ENCODE measurements at regions not wholly inside any gene's neighbourhood (a gene's known extent, or its start where the extent isn't known, plus 50 kb on each side); places are given as distances from the start of the nearest gene placed in this dataset.

DNA sequence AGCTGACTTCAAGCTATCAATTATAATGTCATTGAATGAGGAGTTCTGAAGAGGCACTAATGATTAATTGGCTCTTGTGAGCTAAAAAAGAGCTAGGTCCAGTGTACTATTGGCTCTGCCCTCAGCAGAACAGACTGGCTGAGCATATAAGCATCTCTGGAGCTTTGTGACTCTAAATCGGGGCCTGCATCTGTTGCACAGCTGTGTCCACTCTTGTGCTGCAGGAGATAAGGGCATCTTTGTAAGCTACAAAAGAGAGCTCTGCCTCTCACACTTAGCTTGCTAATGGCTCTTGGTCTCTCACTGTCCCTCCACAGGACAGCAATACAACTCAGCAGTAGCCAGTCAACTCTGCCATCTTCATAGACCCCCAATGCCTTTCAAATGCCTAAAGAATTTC lies 61.5 kb upstream of the L3MBTL4 start (continued):
- TF ChIP-seq, protein P1, sequence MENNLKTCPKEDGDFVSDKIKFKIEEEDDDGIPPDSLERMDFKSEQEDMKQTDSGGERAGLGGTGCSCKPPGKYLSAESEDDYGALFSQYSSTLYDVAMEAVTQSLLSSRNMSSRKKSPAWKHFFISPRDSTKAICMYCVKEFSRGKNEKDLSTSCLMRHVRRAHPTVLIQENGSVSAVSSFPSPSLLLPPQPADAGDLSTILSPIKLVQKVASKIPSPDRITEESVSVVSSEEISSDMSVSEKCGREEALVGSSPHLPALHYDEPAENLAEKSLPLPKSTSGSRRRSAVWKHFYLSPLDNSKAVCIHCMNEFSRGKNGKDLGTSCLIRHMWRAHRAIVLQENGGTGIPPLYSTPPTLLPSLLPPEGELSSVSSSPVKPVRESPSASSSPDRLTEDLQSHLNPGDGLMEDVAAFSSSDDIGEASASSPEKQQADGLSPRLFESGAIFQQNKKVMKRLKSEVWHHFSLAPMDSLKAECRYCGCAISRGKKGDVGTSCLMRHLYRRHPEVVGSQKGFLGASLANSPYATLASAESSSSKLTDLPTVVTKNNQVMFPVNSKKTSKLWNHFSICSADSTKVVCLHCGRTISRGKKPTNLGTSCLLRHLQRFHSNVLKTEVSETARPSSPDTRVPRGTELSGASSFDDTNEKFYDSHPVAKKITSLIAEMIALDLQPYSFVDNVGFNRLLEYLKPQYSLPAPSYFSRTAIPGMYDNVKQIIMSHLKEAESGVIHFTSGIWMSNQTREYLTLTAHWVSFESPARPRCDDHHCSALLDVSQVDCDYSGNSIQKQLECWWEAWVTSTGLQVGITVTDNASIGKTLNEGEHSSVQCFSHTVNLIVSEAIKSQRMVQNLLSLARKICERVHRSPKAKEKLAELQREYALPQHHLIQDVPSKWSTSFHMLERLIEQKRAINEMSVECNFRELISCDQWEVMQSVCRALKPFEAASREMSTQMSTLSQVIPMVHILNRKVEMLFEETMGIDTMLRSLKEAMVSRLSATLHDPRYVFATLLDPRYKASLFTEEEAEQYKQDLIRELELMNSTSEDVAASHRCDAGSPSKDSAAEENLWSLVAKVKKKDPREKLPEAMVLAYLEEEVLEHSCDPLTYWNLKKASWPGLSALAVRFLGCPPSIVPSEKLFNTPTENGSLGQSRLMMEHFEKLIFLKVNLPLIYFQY (CRISPR knock-in tag; IDR thresholded peaks at IDR 0.05; ENCODE audit: borderline replicate concordance): no peak
- TF ChIP-seq BORCS8-MEF2B (CRISPR knock-in tag; IDR thresholded peaks at IDR 0.05) (no peak), ZNF678 (CRISPR knock-in tag; IDR thresholded peaks at IDR 0.05) (no peak)

DNA sequence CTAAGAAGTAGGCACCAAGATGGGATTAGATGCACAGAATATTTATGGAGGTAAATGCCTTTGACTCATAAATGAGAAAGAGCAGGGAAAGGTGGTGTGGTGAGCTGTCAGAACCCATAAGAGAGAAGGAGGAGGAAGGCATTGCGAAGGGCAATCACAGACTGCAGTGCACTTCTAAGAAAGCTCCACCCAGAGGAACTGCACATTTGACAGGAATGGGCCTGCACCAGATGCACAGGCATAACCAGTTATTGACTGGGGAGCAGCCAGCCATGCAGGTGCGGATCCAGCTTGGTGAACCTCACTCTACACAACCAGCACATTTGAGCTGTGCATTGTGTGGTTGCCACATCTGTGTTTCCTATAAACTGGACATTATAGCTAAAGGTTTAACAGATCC lies 62.2 kb upstream of the L3MBTL4 start:
- no peak overlapping the region for H3K9ac ChIP-seq (ENCODE audit: insufficient read depth, low read depth, low read length)
- ChIA-PET POLR2A (no interaction called here), CTCF (ENCODE audit: low intra/inter-chr PET ratio, low total read pairs) (no interaction called here)
- H3K4me1 ChIP-seq (ENCODE audit: insufficient read depth, low read length): no peaks in the 10 kb centered on the region
- 55% methylated on average over 2 of the region's 2 CpGs for WGBS (ENCODE audit: low lambda C conversion rate)
- ATAC-seq: no peak
- FAIRE-seq: no peak
- no peak for DNase-seq (ENCODE audit: low spot score)
- BruUV-seq (replicated peaks): no TSS peak
- H3K4me3 ChIP-seq (replicated peaks in 1 of 3; ENCODE audit: insufficient read depth in 1 of 3, low read depth in 2 of 3, low read length in 3 of 3): no peak overlapping the region
- H3K4me2 ChIP-seq (ENCODE audit: low read depth, low read length): no peak overlapping the region
- no peaks in the 10 kb centered on the region for H4K20me1 ChIP-seq (ENCODE audit: insufficient read depth, low read length)
- H2AFZ ChIP-seq (ENCODE audit: low read length): no peak overlapping the region
- H3K9me3 ChIP-seq (ENCODE audit: low read length): no peaks in the 10 kb centered on the region
- no peaks in the 10 kb centered on the region for H3K36me3 ChIP-seq (replicated peaks in 1 of 2; ENCODE audit: control insufficient read depth in 1 of 2, insufficient read depth in 2 of 2, low read length in 2 of 2)
- in situ Hi-C loops (cut with HindIII; ENCODE audit: extremely low pct_ligation_motif_present, low pct_unique_long_range_greater_than_20kb): no loop called here
- H3K27me3 ChIP-seq (ENCODE audit: control insufficient read depth in 1 of 2, insufficient read depth in 2 of 2, low read length in 2 of 2): peaks cover 0 to 15% of the 10 kb centered on the region in 2 experiments; a peak in 2 of 5 replicates
- intact Hi-C loops (cut with micrococcal nuclease; ENCODE audit: unreplicated experiment): no loop called here
- no peak overlapping the region for H3K27ac ChIP-seq (ENCODE audit: extremely low read length, insufficient read depth, low read length)
- H3K79me2 ChIP-seq (ENCODE audit: insufficient read depth, low read length): no peaks in the 10 kb centered on the region
- no peak for TF ChIP-seq ZNF430 (CRISPR knock-in tag; IDR thresholded peaks at IDR 0.05)
- TF ChIP-seq, protein P2, sequence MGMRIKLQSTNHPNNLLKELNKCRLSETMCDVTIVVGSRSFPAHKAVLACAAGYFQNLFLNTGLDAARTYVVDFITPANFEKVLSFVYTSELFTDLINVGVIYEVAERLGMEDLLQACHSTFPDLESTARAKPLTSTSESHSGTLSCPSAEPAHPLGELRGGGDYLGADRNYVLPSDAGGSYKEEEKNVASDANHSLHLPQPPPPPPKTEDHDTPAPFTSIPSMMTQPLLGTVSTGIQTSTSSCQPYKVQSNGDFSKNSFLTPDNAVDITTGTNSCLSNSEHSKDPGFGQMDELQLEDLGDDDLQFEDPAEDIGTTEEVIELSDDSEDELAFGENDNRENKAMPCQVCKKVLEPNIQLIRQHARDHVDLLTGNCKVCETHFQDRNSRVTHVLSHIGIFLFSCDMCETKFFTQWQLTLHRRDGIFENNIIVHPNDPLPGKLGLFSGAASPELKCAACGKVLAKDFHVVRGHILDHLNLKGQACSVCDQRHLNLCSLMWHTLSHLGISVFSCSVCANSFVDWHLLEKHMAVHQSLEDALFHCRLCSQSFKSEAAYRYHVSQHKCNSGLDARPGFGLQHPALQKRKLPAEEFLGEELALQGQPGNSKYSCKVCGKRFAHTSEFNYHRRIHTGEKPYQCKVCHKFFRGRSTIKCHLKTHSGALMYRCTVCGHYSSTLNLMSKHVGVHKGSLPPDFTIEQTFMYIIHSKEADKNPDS (CRISPR knock-in tag; IDR thresholded peaks at IDR 0.05): no peak
- no peak for TF ChIP-seq ARNT (IDR thresholded peaks at IDR 0.05)
- TF ChIP-seq, protein P3, sequence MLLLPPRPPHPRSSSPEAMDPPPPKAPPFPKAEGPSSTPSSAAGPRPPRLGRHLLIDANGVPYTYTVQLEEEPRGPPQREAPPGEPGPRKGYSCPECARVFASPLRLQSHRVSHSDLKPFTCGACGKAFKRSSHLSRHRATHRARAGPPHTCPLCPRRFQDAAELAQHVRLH (CRISPR knock-in tag; IDR thresholded peaks at IDR 0.05; ENCODE audit: borderline replicate concordance, low read depth): no peak
- no peak for TF ChIP-seq FOSL2 (CRISPR knock-in tag; IDR thresholded peaks at IDR 0.05)
- no peak for TF ChIP-seq RORA (CRISPR knock-in tag; IDR thresholded peaks at IDR 0.05)
- no peak for TF ChIP-seq ZNF225 (CRISPR knock-in tag; IDR thresholded peaks at IDR 0.05)
- no peak for TF ChIP-seq RFX1 (IDR thresholded peaks at IDR 0.05)
- TF ChIP-seq, protein P4, sequence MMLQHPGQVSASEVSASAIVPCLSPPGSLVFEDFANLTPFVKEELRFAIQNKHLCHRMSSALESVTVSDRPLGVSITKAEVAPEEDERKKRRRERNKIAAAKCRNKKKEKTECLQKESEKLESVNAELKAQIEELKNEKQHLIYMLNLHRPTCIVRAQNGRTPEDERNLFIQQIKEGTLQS (CRISPR knock-in tag; IDR thresholded peaks at IDR 0.05): no peak
- no peak for TF ChIP-seq SATB2 (CRISPR knock-in tag; IDR thresholded peaks at IDR 0.05)
- no peak for TF ChIP-seq ZNF577 (CRISPR knock-in tag; IDR thresholded peaks at IDR 0.05; ENCODE audit: borderline replicate concordance, low read depth)
- TF ChIP-seq, protein P5, sequence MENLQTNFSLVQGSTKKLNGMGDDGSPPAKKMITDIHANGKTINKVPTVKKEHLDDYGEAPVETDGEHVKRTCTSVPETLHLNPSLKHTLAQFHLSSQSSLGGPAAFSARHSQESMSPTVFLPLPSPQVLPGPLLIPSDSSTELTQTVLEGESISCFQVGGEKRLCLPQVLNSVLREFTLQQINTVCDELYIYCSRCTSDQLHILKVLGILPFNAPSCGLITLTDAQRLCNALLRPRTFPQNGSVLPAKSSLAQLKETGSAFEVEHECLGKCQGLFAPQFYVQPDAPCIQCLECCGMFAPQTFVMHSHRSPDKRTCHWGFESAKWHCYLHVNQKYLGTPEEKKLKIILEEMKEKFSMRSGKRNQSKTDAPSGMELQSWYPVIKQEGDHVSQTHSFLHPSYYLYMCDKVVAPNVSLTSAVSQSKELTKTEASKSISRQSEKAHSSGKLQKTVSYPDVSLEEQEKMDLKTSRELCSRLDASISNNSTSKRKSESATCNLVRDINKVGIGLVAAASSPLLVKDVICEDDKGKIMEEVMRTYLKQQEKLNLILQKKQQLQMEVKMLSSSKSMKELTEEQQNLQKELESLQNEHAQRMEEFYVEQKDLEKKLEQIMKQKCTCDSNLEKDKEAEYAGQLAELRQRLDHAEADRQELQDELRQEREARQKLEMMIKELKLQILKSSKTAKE (CRISPR knock-in tag; IDR thresholded peaks at IDR 0.05; ENCODE audit: borderline replicate concordance): no peak
